Astrocyte of the spinal cord (primary cell): ENCODE measurements at regions not wholly inside any gene's neighbourhood (a gene's known extent, or its start where the extent isn't known, plus 50 kb on each side); places are given as distances from the start of the nearest gene placed in this dataset.
"Not testable (repeated sequence)": the region's sequence is repeated elsewhere in the genome, so short reads cannot be mapped to it uniquely, and the experiment has no call there.

Experiments
- DNase-seq: peaks from one replicate; pipeline ENCODE4 v3.0.0; 2011; ENCODE audit warnings: low read depth, low spot score
- H3K4me3 ChIP-seq: 2 replicates; pipeline ENCODE4 v1.5.1; 2011; ENCODE audit warnings: low read depth, mild to moderate bottlenecking, low read length, moderate library complexity
- CTCF ChIP-seq: IDR thresholded peaks from 2 replicates; pipeline ENCODE4 v1.5.1; 2012; ENCODE audit warnings: low read depth, mild to moderate bottlenecking, low read length, inconsistent platforms
- in situ Hi-C: cut with HindIII; loops from 2 replicates; pipeline ENCODE4 v1.10.0; 2017; ENCODE audit warnings: low sequenced_read_pairs

- peak; percentile 27 for TF ChIP-seq CTCF
- peak; percentile 9 for DNase-seq
- in situ Hi-C loops, H3K4me3 ChIP-seq: not testable (repeated sequence)
Observed at GRCh38 chr11:89616999-89617602, 93.0 kb upstream of the TRIM77 start.

- in situ Hi-C loops, DNase-seq, H3K4me3 ChIP-seq: not testable (repeated sequence)
Observed at GRCh38 chr11:89620721-89621120, 89.4 kb upstream of the TRIM77 start.

GRCh38 chr11:89625171-89625570 lies 84.9 kb upstream of the TRIM77 start:
- DNase-seq, result no peak
- no peak overlapping the region for H3K4me3 ChIP-seq
- in situ Hi-C loops, result no loop called here
- TF ChIP-seq CTCF, result peak; percentile 38

- in situ Hi-C loops, result no loop called here
- TF ChIP-seq CTCF, result no peak
- DNase-seq, result no peak
- no peak overlapping the region for H3K4me3 ChIP-seq
Observed at GRCh38 chr11:89626366-89626765, 83.7 kb upstream of the TRIM77 start.

- H3K4me3 ChIP-seq, in situ Hi-C loops, DNase-seq: not testable (repeated sequence)
Observed at GRCh38 chr11:89626881-89627280, 83.2 kb upstream of the TRIM77 start.

- in situ Hi-C loops, result no loop called here
- no peak overlapping the region for H3K4me3 ChIP-seq
- TF ChIP-seq CTCF, result no peak
- DNase-seq, result no peak
Observed at GRCh38 chr11:89633135-89633705, 76.9 kb upstream of the TRIM77 start.

- H3K4me3 ChIP-seq, DNase-seq, in situ Hi-C loops: not testable (repeated sequence)
Observed at GRCh38 chr11:89640777-89641176, 69.3 kb upstream of the TRIM77 start.

- in situ Hi-C loops, result not testable (repeated sequence)
Observed at GRCh38 chr11:89648232-89648631, 61.9 kb upstream of the TRIM77 start.

GRCh38 chr11:89648996-89649395 lies 61.1 kb upstream of the TRIM77 start:
- DNase-seq, in situ Hi-C loops, H3K4me3 ChIP-seq: not testable (repeated sequence)

More at GRCh38 chr11:89648232-89648631, 61.9 kb upstream of the TRIM77 start:
- DNase-seq, H3K4me3 ChIP-seq: not testable (repeated sequence)

GRCh38 chr11:89654669-89655068 lies 55.4 kb upstream of the TRIM77 start:
- in situ Hi-C loops, DNase-seq: not testable (repeated sequence)

GRCh38 chr11:89658767-89659166 lies 51.3 kb upstream of the TRIM77 start:
- H3K4me3 ChIP-seq, in situ Hi-C loops, DNase-seq: not testable (repeated sequence)

More at GRCh38 chr11:89654669-89655068, 55.4 kb upstream of the TRIM77 start:
- H3K4me3 ChIP-seq, result not testable (repeated sequence)

GRCh38 chr11:89659414-89659813 lies 50.7 kb upstream of the TRIM77 start:
- in situ Hi-C loops, H3K4me3 ChIP-seq: not testable (repeated sequence)

More at GRCh38 chr11:89659414-89659813, 50.7 kb upstream of the TRIM77 start:
- DNase-seq, result not testable (repeated sequence)
